ENCODE measurements at regions not wholly inside any gene's neighbourhood (a gene's known extent, or its start where the extent isn't known, plus 50 kb on each side); places are given as distances from the start of the nearest gene placed in this dataset.

DNA sequence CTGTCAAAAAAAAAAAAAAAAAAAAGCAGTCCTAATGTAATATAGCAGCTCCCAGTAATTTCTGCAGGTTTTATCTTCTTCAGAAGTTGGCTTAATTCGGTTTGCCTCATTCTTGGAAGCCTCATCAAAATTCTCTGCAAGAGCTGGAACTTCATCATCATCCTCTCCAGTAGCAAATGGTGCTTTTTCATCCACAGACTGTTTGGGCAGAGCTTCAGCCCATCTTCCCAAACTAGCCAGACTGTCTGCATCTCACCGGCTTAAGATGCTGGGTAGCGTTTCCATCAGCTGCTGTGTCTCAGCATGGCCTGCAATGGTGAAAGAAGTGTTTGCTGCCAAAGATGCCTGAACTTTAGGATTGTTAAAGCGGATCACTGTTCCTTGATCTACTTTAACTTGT is 112.6 kb downstream of the AIPL1 start:
- peaks cover 5% of the 10 kb centered on the region; the same call in 1 of the 2 replicates for H3K9me3 ChIP-seq (ENCODE audit: control insufficient read depth, insufficient read depth, low read length)
- CTCF ChIA-PET = no interaction called here
- no peaks in the 10 kb centered on the region for H3K27me3 ChIP-seq (ENCODE audit: control insufficient read depth, insufficient read depth, low read length)
- no peak overlapping the region for H3K4me3 ChIP-seq (ENCODE audit: low read depth, low read length)
- POLR2A ChIA-PET = no interaction called here
- H3K27ac ChIP-seq (ENCODE audit: low read depth, low read length) = no peak overlapping the region
- no peak for TF ChIP-seq CTCF (IDR thresholded peaks at IDR 0.05; ENCODE audit: low read depth, low read length)
- DNase-seq (ENCODE audit: low read depth, low spot score) = no peak

- H3K27ac ChIP-seq (ENCODE audit: low read depth, low read length) = no peak overlapping the region
- no peak for TF ChIP-seq CTCF (IDR thresholded peaks at IDR 0.05; ENCODE audit: low read depth, low read length)
- H3K9me3 ChIP-seq (ENCODE audit: control insufficient read depth, insufficient read depth, low read length) = no peaks in the 10 kb centered on the region
- DNase-seq (ENCODE audit: low read depth, low spot score) = no peak
- no peak overlapping the region for H3K4me3 ChIP-seq (ENCODE audit: low read depth, low read length)
- POLR2A ChIA-PET = no interaction called here
- no peaks in the 10 kb centered on the region for H3K27me3 ChIP-seq (ENCODE audit: control insufficient read depth, insufficient read depth, low read length)
- CTCF ChIA-PET = interaction anchor here (0.6 kb wide), 1 partner anchor 64 kb away, joined by 3 read pairs; no protein-coding TSS in a partner anchor
Measured at GRCh38 chr17:6314311-6314710, 120.6 kb downstream of the AIPL1 start.

GRCh38 chr17:6313835-6314234 is 121.1 kb downstream of the AIPL1 start:
- POLR2A ChIA-PET = no interaction called here
- CTCF ChIA-PET = no interaction called here
- no peak for DNase-seq (ENCODE audit: low read depth, low spot score)

GRCh38 chr17:6306820-6307219 is 128.1 kb downstream of the AIPL1 start:
- H3K27me3 ChIP-seq (ENCODE audit: control insufficient read depth, insufficient read depth, low read length) = no peaks in the 10 kb centered on the region
- CTCF ChIA-PET = interaction anchor here (1.0 kb wide), 1 partner anchor 106 kb away, joined by 3 read pairs; no protein-coding TSS in a partner anchor
- peaks cover 4% of the 10 kb centered on the region; the same call in 1 of the 2 replicates for H3K9me3 ChIP-seq (ENCODE audit: control insufficient read depth, insufficient read depth, low read length)
- no peak overlapping the region for H3K27ac ChIP-seq (ENCODE audit: low read depth, low read length)
- no peak for DNase-seq (ENCODE audit: low read depth, low spot score)
- no peak overlapping the region for H3K4me3 ChIP-seq (ENCODE audit: low read depth, low read length)
- no peak for TF ChIP-seq CTCF (IDR thresholded peaks at IDR 0.05; ENCODE audit: low read depth, low read length)
- POLR2A ChIA-PET = no interaction called here

More at GRCh38 chr17:6313835-6314234, 121.1 kb downstream of the AIPL1 start:
- H3K9me3 ChIP-seq (ENCODE audit: control insufficient read depth, insufficient read depth, low read length) = peaks cover under 1% of the 10 kb centered on the region; the same call in 1 of the 2 replicates
- TF ChIP-seq CTCF (IDR thresholded peaks at IDR 0.05; ENCODE audit: low read depth, low read length) = no peak
- H3K27ac ChIP-seq (ENCODE audit: low read depth, low read length) = no peak overlapping the region
- H3K27me3 ChIP-seq (ENCODE audit: control insufficient read depth, insufficient read depth, low read length) = no peaks in the 10 kb centered on the region
- H3K4me3 ChIP-seq (ENCODE audit: low read depth, low read length) = no peak overlapping the region

DNA sequence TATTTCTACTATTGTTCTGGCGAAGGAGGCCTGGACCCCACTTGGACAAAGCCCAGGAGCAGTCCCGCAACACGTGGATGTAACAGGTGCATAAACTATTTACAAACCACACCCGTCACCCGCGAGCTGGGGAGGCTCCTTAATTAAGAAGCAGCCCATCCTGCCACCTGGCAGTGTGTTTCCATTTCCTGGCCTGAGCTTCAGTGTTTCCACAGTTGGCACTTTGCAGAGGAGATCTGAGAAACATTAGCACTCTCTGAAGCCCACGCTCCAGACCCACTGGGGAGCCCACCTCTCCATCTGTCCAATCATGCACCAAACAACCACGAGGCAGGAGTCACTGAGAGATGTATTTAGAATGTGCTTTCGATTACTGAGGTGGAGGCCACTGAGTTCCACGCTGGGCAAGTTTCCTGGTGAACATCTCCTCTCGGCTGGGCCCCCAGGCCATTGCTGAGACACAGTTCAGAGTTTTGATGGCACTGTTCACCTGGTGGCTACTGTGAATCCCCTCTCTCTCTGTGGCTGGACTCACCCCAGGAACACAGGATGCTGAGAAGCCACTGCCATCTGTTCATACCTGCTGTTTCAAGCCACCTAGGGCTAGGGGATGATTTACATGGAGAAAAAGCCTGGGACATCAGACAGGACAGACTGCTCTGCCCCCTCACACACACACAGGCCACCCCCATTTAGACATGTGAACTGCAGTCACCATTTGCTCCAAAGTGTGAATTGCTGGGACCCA is 129.1 kb downstream of the AIPL1 start:
- POLR2A ChIA-PET = no interaction called here
- no peak for DNase-seq (ENCODE audit: low read depth, low spot score)
- TF ChIP-seq CTCF (IDR thresholded peaks at IDR 0.05; ENCODE audit: low read depth, low read length) = no peak
- H3K4me3 ChIP-seq (ENCODE audit: low read depth, low read length) = no peak overlapping the region
- CTCF ChIA-PET = no interaction called here
- peaks cover 4% of the 10 kb centered on the region; the same call in 1 of the 2 replicates for H3K9me3 ChIP-seq (ENCODE audit: control insufficient read depth, insufficient read depth, low read length)
- H3K27me3 ChIP-seq (ENCODE audit: control insufficient read depth, insufficient read depth, low read length) = no peaks in the 10 kb centered on the region
- no peak overlapping the region for H3K27ac ChIP-seq (ENCODE audit: low read depth, low read length)
